Thyroid gland (tissue), 4 donors: ENCODE measurements at regions not wholly inside any gene's neighbourhood (a gene's known extent, or its start where the extent isn't known, plus 50 kb on each side); places are given as distances from the start of the nearest gene placed in this dataset.

Source experiments
- CTCF ChIP-seq, 6 experiments: fragments of 200-600 bp in 3 of 6; fragments of 450-650 bp in 3 of 6; sonication (generic) in 3 of 6; IDR thresholded peaks; one replicate each; pipeline ENCODE4 v1.5.1; 2016 to 2019; ENCODE audit warnings: antibody characterized with exemption in 6 of 6, mild to moderate bottlenecking in 2 of 6, inconsistent platforms in 1 of 6, moderate library complexity in 1 of 6
- POLR2A ChIP-seq, 2 donors: fragments of 450-650 bp; IDR thresholded peaks; one replicate each; pipeline ENCODE4 v1.6.1; 2017; ENCODE audit warnings: antibody characterized with exemption in 2 of 2, mild to moderate bottlenecking in 2 of 2, moderate library complexity in 1 of 2

GRCh38 chr1:38763121-38763520 is 96.5 kb downstream of the RRAGC start:
- no peak for TF ChIP-seq CTCF (IDR thresholded peaks at IDR 0.05)
- no peak for TF ChIP-seq POLR2A (IDR thresholded peaks at IDR 0.05)
